Liver (tissue), 7 donors: ENCODE measurements at regions not wholly inside any gene's neighbourhood (a gene's known extent, or its start where the extent isn't known, plus 50 kb on each side); places are given as distances from the start of the nearest gene placed in this dataset.
"Not testable (repeated sequence)": the region's sequence is repeated elsewhere in the genome, so short reads cannot be mapped to it uniquely, and the experiment has no call there.

Experiments used
- DNase-seq: peaks from one replicate; pipeline ENCODE4 v3.0.0-alpha.2; 2017; ENCODE audit warnings: low spot score
- H3K27ac ChIP-seq, 2 donors: one replicate each; pipeline ENCODE4 v1.7.0; 2013; ENCODE audit warnings: inconsistent platforms in 2 of 2, low read length in 2 of 2, control low read depth in 1 of 2, low read depth in 1 of 2, mild to moderate bottlenecking in 1 of 2
- H3K27me3 ChIP-seq, 4 donors: one replicate each; pipeline versions ENCODE4 v1.6.1 to v1.7.0; 2013; ENCODE audit warnings: low read length in 3 of 4, inconsistent platforms in 1 of 4, mild to moderate bottlenecking in 1 of 4, moderate library complexity in 1 of 4; ENCODE audit not compliant: control insufficient read depth in 4 of 4, insufficient read depth in 4 of 4
- H3K36me3 ChIP-seq, 4 donors: one replicate each; pipeline versions ENCODE4 v1.6.1 to v1.7.0; 2013; ENCODE audit warnings: low read length in 3 of 4, mild to moderate bottlenecking in 3 of 4, low read depth in 1 of 4, moderate library complexity in 1 of 4; ENCODE audit not compliant: control insufficient read depth in 4 of 4, insufficient read depth in 3 of 4
- H3K4me1 ChIP-seq, 4 donors: one replicate each; pipeline versions ENCODE4 v1.6.1 to v1.7.0; 2013; ENCODE audit warnings: low read length in 3 of 4, mild to moderate bottlenecking in 3 of 4, moderate library complexity in 1 of 4; ENCODE audit not compliant: control insufficient read depth in 4 of 4, insufficient read depth in 4 of 4
- H3K4me3 ChIP-seq, 3 donors: one replicate each; pipeline versions ENCODE4 v1.6.1 to v1.7.0; 2013; ENCODE audit warnings: low read length in 3 of 3, control low read depth in 1 of 3, low read depth in 1 of 3, mild to moderate bottlenecking in 1 of 3
- H3K9ac ChIP-seq, 2 donors: one replicate each; pipeline ENCODE4 v1.7.0; 2013; ENCODE audit warnings: low read length in 2 of 2, mild to moderate bottlenecking in 2 of 2, moderate library complexity in 2 of 2, control low read depth in 1 of 2, low read depth in 1 of 2
- H3K9me3 ChIP-seq, 4 donors: one replicate each; pipeline versions ENCODE4 v1.6.1 to v1.7.0; 2013; ENCODE audit warnings: low read length in 3 of 4; ENCODE audit not compliant: control insufficient read depth in 4 of 4
- EGR1 ChIP-seq, 2 donors: IDR thresholded peaks; 2 replicates each; pipeline ENCODE4 v1.6.1; 2016 to 2018; ENCODE audit warnings: antibody characterized with exemption in 2 of 2, low read depth in 2 of 2
- FOXA1 ChIP-seq: IDR thresholded peaks from 2 replicates; pipeline ENCODE4 v1.6.1; 2016; ENCODE audit warnings: antibody characterized with exemption
- FOXA2 ChIP-seq: IDR thresholded peaks from 2 replicates; pipeline ENCODE4 v1.6.1; 2016; ENCODE audit warnings: antibody characterized with exemption
- GABPA ChIP-seq, 2 donors: IDR thresholded peaks in 1 of 2; conservative IDR thresholded peaks in 1 of 2; 2 replicates each; pipeline ENCODE4 v1.6.1; 2016; ENCODE audit warnings: antibody characterized with exemption in 2 of 2, mild to moderate bottlenecking in 1 of 2, moderate library complexity in 1 of 2
- HNF4A ChIP-seq, 2 donors: conservative IDR thresholded peaks; 2 replicates each; pipeline ENCODE4 v1.6.1; 2016; ENCODE audit warnings: antibody characterized with exemption in 2 of 2, mild to moderate bottlenecking in 2 of 2
- HNF4G ChIP-seq: IDR thresholded peaks from 2 replicates; pipeline ENCODE4 v1.6.1; 2016; ENCODE audit warnings: antibody characterized with exemption
- JUND ChIP-seq, 2 donors: IDR thresholded peaks; 2 replicates each; pipeline ENCODE4 v1.6.1; 2016; ENCODE audit warnings: antibody characterized with exemption in 2 of 2
- MAX ChIP-seq: IDR thresholded peaks from 2 replicates; pipeline ENCODE4 v1.6.1; 2016; ENCODE audit warnings: antibody characterized with exemption
- NR2F2 ChIP-seq: IDR thresholded peaks from 2 replicates; pipeline ENCODE4 v1.6.1; 2016; ENCODE audit warnings: antibody characterized with exemption
- RAD21 ChIP-seq, 2 donors: IDR thresholded peaks; 2 replicates each; pipeline ENCODE4 v1.6.1; 2016; ENCODE audit warnings: antibody characterized with exemption in 2 of 2, mild to moderate bottlenecking in 2 of 2
- SP1 ChIP-seq: IDR thresholded peaks from 2 replicates; pipeline ENCODE4 v1.6.1; 2018; ENCODE audit warnings: antibody characterized with exemption, mild to moderate bottlenecking
- TAF1 ChIP-seq: conservative IDR thresholded peaks from 2 replicates; pipeline ENCODE4 v1.6.1; 2016; ENCODE audit warnings: antibody characterized with exemption, mild to moderate bottlenecking
- WGBS: extraction: QIAGEN DNeasy Blood & Tissue Kit; methylation state at CpG from one replicate; pipeline ENCODE4 v1.1.7; 2013; 5-methylcytosine and 5-hydroxymethylcytosine counted together
- TF ChIP-seq, protein P1 (sequence below): IDR thresholded peaks from 2 replicates; pipeline ENCODE4 v1.6.1; 2016; ENCODE audit warnings: antibody characterized with exemption
- donor health status: healthy.
- donor health status: healthy.
- donor health status: healthy.
- donor health status: healthy.

GRCh38 chr4:67300497-67301185 is 244.7 kb downstream of the CENPC start:
- not testable (repeated sequence) for H3K9ac ChIP-seq, H3K27me3 ChIP-seq, H3K4me3 ChIP-seq, DNase-seq, H3K36me3 ChIP-seq, H3K4me1 ChIP-seq, H3K27ac ChIP-seq, H3K9me3 ChIP-seq
- WGBS, result 61% methylated on average over 11 of the region's 11 CpGs

- H3K9me3 ChIP-seq, result no peaks in the 10 kb centered on the region
- no peaks in the 10 kb centered on the region for H3K36me3 ChIP-seq
- no peak overlapping the region for H3K4me3 ChIP-seq
- TF ChIP-seq HNF4G (no peak), GABPA (IDR thresholded peaks at IDR 0.05 in 1 of 2, conservative IDR thresholded peaks at IDR 0.05 in 1 of 2) (no peak), EGR1 (IDR thresholded peaks at IDR 0.05; ENCODE audit: low read depth in 2 of 2) (no peak), TAF1 (no peak), HNF4A (conservative IDR thresholded peaks at IDR 0.05) (no peak)
- peaks cover 0 to 3% (median 0%) of the 10 kb centered on the region in 4 donors for H3K27me3 ChIP-seq
- 35% methylated on average over 2 of the region's 2 CpGs for WGBS
- H3K9ac ChIP-seq, result no peak overlapping the region
- no peak overlapping the region for H3K27ac ChIP-seq
- no peak for DNase-seq
- no peaks in the 10 kb centered on the region for H3K4me1 ChIP-seq
Observed at GRCh38 chr4:67292636-67293035, 252.7 kb downstream of the CENPC start.

DNA sequence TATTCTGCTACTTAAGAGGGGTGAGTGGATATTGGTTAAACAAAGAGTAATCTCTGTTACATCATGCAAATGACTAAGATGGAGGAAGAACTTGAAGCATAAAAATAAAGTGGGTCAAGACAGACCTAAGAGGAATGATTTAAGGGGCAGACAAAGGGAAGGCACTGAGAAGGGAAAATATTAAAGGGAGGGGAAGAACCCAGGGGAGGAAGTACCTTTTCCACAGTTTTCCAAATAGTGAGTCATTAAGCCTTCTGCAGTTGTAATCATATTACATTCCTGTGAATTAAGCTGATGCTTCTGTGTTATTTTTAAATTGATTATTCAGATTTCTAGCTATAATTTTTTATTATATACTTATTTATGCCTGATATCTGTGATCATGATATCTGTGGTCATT is 253.3 kb downstream of the CENPC start:
- Histone ChIP-seq H3K36me3 (no peaks in the 10 kb centered on the region), H3K27me3 (peaks cover 0 to 3% (median 0%) of the 10 kb centered on the region in 4 donors), H3K4me1 (no peaks in the 10 kb centered on the region), H3K9me3 (no peaks in the 10 kb centered on the region), H3K9ac (no peak overlapping the region), H3K27ac (no peak overlapping the region), H3K4me3 (no peak overlapping the region)
- no peak for DNase-seq
- TF ChIP-seq MAX, result no peak

DNA sequence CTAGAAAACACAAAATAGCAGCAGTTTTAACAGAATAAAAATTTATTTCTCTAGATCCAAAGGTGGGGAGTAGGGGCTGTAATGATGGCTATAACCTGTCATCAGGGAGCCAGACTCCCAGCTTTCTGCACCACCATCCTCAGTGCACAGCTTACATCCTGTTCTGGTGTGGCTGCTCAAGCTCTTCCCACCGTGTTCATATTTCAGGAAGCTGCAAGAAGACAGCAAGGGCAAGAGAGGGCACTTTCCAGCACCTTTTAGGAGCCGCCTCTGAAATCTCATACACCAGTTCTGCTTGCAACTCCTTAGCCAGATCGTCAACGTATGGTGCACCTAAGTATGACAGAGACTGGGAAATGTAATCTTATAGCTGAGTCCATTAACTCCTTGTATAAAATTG is 253.7 kb downstream of the CENPC start:
- Histone ChIP-seq H3K36me3 (no peaks in the 10 kb centered on the region), H3K9ac (no peak overlapping the region), H3K4me3 (no peak overlapping the region), H3K27ac (no peak overlapping the region), H3K4me1 (no peaks in the 10 kb centered on the region), H3K27me3 (peaks cover 0 to 3% (median 0%) of the 10 kb centered on the region in 4 donors), H3K9me3 (no peaks in the 10 kb centered on the region)
- 48% methylated on average over 4 of the region's 4 CpGs for WGBS
- TF ChIP-seq JUND (IDR thresholded peaks at IDR 0.05), result no peak
- TF ChIP-seq FOXA1, result no peak
- no peak for TF ChIP-seq EGR1 (IDR thresholded peaks at IDR 0.05; ENCODE audit: low read depth in 2 of 2)
- no peak for TF ChIP-seq TAF1
- no peak for TF ChIP-seq HNF4A (conservative IDR thresholded peaks at IDR 0.05)
- no peak for TF ChIP-seq RAD21 (IDR thresholded peaks at IDR 0.05)
- no peak for TF ChIP-seq SP1
- TF ChIP-seq, protein P1, sequence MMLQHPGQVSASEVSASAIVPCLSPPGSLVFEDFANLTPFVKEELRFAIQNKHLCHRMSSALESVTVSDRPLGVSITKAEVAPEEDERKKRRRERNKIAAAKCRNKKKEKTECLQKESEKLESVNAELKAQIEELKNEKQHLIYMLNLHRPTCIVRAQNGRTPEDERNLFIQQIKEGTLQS, result no peak
- no peak for TF ChIP-seq NR2F2
- no peak for TF ChIP-seq GABPA (IDR thresholded peaks at IDR 0.05 in 1 of 2, conservative IDR thresholded peaks at IDR 0.05 in 1 of 2)
- TF ChIP-seq FOXA2, result no peak
- DNase-seq, result no peak
